CD14-positive monocyte (primary cell): ENCODE measurements at regions not wholly inside any gene's neighbourhood (a gene's known extent, or its start where the extent isn't known, plus 50 kb on each side); places are given as distances from the start of the nearest gene placed in this dataset.

Experiments
- DNase-seq, 3 donors: peaks; one replicate each; pipeline ENCODE4 v3.0.0-alpha.2; 2011 to 2022
- H2AFZ ChIP-seq: 2 replicates; pipeline ENCODE4 v1.6.0; 2012; ENCODE audit warnings: mild to moderate bottlenecking, low read depth, low read length, inconsistent platforms; ENCODE audit not compliant: insufficient read depth, poor library complexity, severe bottlenecking
- H3K27ac ChIP-seq, 2 donors: 1 replicate in 1 of 2; 2 replicates in 1 of 2; pipeline ENCODE4 v1.5.1; 2012 to 2013; ENCODE audit warnings: low read length in 2 of 2, control low read depth in 1 of 2, inconsistent platforms in 1 of 2, low read depth in 1 of 2, mild to moderate bottlenecking in 1 of 2
- H3K27me3 ChIP-seq, 2 donors: one replicate each; pipeline versions ENCODE4 v1.6.0 to v1.6.1; 2011 to 2013; ENCODE audit warnings: low read length in 2 of 2; ENCODE audit not compliant: control insufficient read depth in 2 of 2, insufficient read depth in 2 of 2
- H3K36me3 ChIP-seq, 2 donors: replicated peaks in 1 of 2; 1 replicate in 1 of 2; 2 replicates in 1 of 2; pipeline versions ENCODE4 v1.5.1 to v1.6.1; 2012 to 2013; ENCODE audit warnings: low read length in 2 of 2, control low read depth in 1 of 2, inconsistent platforms in 1 of 2, mild to moderate bottlenecking in 1 of 2; ENCODE audit not compliant: insufficient read depth in 2 of 2, control insufficient read depth in 1 of 2
- H3K4me1 ChIP-seq, 2 donors: 1 replicate in 1 of 2; 2 replicates in 1 of 2; pipeline versions ENCODE4 v1.5.1 to v1.6.1; 2012 to 2013; ENCODE audit warnings: low read length in 2 of 2, control low read depth in 1 of 2, inconsistent platforms in 1 of 2, mild to moderate bottlenecking in 1 of 2, moderate library complexity in 1 of 2; ENCODE audit not compliant: insufficient read depth in 2 of 2, control insufficient read depth in 1 of 2
- H3K4me2 ChIP-seq: replicated peaks from 2 replicates; pipeline ENCODE3; 2012; ENCODE audit warnings: low read length, moderate library complexity, mild to moderate bottlenecking; ENCODE audit not compliant: poor library complexity, severe bottlenecking; ENCODE audit errors: extremely low read depth
- H3K4me3 ChIP-seq, 3 experiments: fragments of 200-600 bp in 1 of 3; sonication (generic) in 1 of 3; replicated peaks in 1 of 3; 1 replicate in 2 of 3; 2 replicates in 1 of 3; pipeline ENCODE4 v1.5.1; 2011 to 2013; ENCODE audit warnings: low read length in 3 of 3, mild to moderate bottlenecking in 3 of 3, control low read depth in 2 of 3, low read depth in 2 of 3, inconsistent platforms in 1 of 3, moderate library complexity in 1 of 3
- H3K79me2 ChIP-seq: 2 replicates; pipeline ENCODE4 v1.6.0; 2012; ENCODE audit warnings: mild to moderate bottlenecking, control low read depth, inconsistent platforms, low read length, moderate library complexity; ENCODE audit not compliant: insufficient read depth
- H3K9ac ChIP-seq: 2 replicates; pipeline ENCODE4 v1.6.0; 2017; ENCODE audit warnings: low read length, mild to moderate bottlenecking; ENCODE audit not compliant: insufficient read depth, poor library complexity, severe bottlenecking
- H3K9me3 ChIP-seq, 2 donors: replicated peaks in 1 of 2; 1 replicate in 1 of 2; 2 replicates in 1 of 2; pipeline versions ENCODE4 v1.5.1 to v1.6.1; 2012 to 2013; ENCODE audit warnings: low read length in 2 of 2, control low read depth in 1 of 2; ENCODE audit not compliant: control insufficient read depth in 1 of 2, insufficient read depth in 1 of 2
- H4K20me1 ChIP-seq: 2 replicates; pipeline ENCODE4 v1.6.0; 2012; ENCODE audit warnings: mild to moderate bottlenecking, low read length, control low read depth, moderate library complexity; ENCODE audit not compliant: insufficient read depth
- H3K27ac Mint-ChIP-seq, 7 donors: one replicate each; pipeline ENCODE4 v1.8.0; 2020; ENCODE audit warnings: mild to moderate bottlenecking in 7 of 7, mixed read lengths in 7 of 7, moderate library complexity in 6 of 7, inconsistent platforms in 2 of 7
- H3K27me3 Mint-ChIP-seq, 3 donors: one replicate each; pipeline ENCODE4 v1.8.0; 2021 to 2022; ENCODE audit warnings: low read depth in 3 of 3, mild to moderate bottlenecking in 3 of 3, mixed read lengths in 3 of 3, moderate library complexity in 3 of 3, inconsistent platforms in 1 of 3
- H3K36me3 Mint-ChIP-seq, 2 donors: one replicate each; pipeline ENCODE4 v1.8.0; 2020; ENCODE audit warnings: mixed read lengths in 2 of 2, inconsistent platforms in 1 of 2, mild to moderate bottlenecking in 1 of 2
- H3K4me1 Mint-ChIP-seq: one replicate; pipeline ENCODE4 v1.8.0; 2020; ENCODE audit warnings: mild to moderate bottlenecking, mixed read lengths
- H3K4me3 Mint-ChIP-seq, 2 donors: one replicate each; pipeline ENCODE4 v1.8.0; 2020; ENCODE audit warnings: mild to moderate bottlenecking in 2 of 2, mixed read lengths in 2 of 2, moderate library complexity in 1 of 2
- H3K9me3 Mint-ChIP-seq, 7 donors: one replicate each; pipeline ENCODE4 v1.8.0; 2020 to 2022; ENCODE audit warnings: mixed read lengths in 7 of 7, mild to moderate bottlenecking in 6 of 7, moderate library complexity in 6 of 7, inconsistent platforms in 2 of 7
- CTCF ChIP-seq: fragments of 200-600 bp; IDR thresholded peaks from one replicate; pipeline ENCODE4 v1.8.0; 2022; ENCODE audit warnings: antibody characterized with exemption, mild to moderate bottlenecking
- WGBS: methylation state at CpG from one replicate; pipeline ENCODE4 v1.1.5; 2013; ENCODE audit warnings: missing lambda C conversion rate; ENCODE audit not compliant: insufficient coverage; 5-methylcytosine and 5-hydroxymethylcytosine counted together
- intact Hi-C, 2 donors: fragments of 100-400 bp; cut with micrococcal nuclease; formaldehyde crosslinking; loops; one replicate each; pipeline versions ENCODE4 v1.15.0 to v1.15.1; 2023

- Histone ChIP-seq H2AFZ (no peak overlapping the region), H3K79me2 (no peaks in the 10 kb centered on the region), H3K9ac (no peak overlapping the region), H3K36me3 (no peaks in the 10 kb centered on the region), H3K27ac (no peak overlapping the region), H4K20me1 (no peaks in the 10 kb centered on the region), H3K4me2 (no peak overlapping the region), H3K27me3 (no peaks in the 10 kb centered on the region), H3K9me3 (no peaks in the 10 kb centered on the region), H3K4me3 (no peak overlapping the region), H3K4me1 (no peaks in the 10 kb centered on the region)
- no peak overlapping the region for H3K4me3 Mint-ChIP-seq
- intact Hi-C loops, result no loop called here
- no peaks in the 10 kb centered on the region for H3K36me3 Mint-ChIP-seq
- no peak for DNase-seq
- no peak for TF ChIP-seq CTCF
- peaks cover 0 to 7% (median 0%) of the 10 kb centered on the region in 3 donors for H3K27me3 Mint-ChIP-seq
- WGBS, result no CpG with 5 or more reads among the region's 3 CpGs
- peaks cover 0 to 5% (median 1%) of the 10 kb centered on the region in 7 donors for H3K9me3 Mint-ChIP-seq
- no peaks in the 10 kb centered on the region for H3K4me1 Mint-ChIP-seq
- no peak overlapping the region for H3K27ac Mint-ChIP-seq
Measured at GRCh38 chr5:175092691-175093090, 351.3 kb downstream of the DRD1 start.

GRCh38 chr5:175088963-175089362, 355.0 kb downstream of the DRD1 start:
- Mint-ChIP-seq H3K36me3 (no peaks in the 10 kb centered on the region), H3K9me3 (peaks cover 0 to 3% (median 0%) of the 10 kb centered on the region in 7 donors), H3K27ac (no peak overlapping the region), H3K4me1 (no peaks in the 10 kb centered on the region), H3K27me3 (peaks cover 0 to 5% (median 0%) of the 10 kb centered on the region in 3 donors), H3K4me3 (no peak overlapping the region)
- no peaks in the 10 kb centered on the region for H4K20me1 ChIP-seq
- intact Hi-C loops, result no loop called here
- H3K4me2 ChIP-seq, result no peak overlapping the region
- H3K36me3 ChIP-seq, result no peaks in the 10 kb centered on the region
- H3K79me2 ChIP-seq, result no peaks in the 10 kb centered on the region
- no peaks in the 10 kb centered on the region for H3K9me3 ChIP-seq
- TF ChIP-seq CTCF, result no peak
- no peak overlapping the region for H3K27ac ChIP-seq
- no peak overlapping the region for H3K4me3 ChIP-seq
- 88% methylated on average over 3 of the region's 6 CpGs for WGBS
- H3K4me1 ChIP-seq, result no peaks in the 10 kb centered on the region
- no peak overlapping the region for H3K9ac ChIP-seq
- no peaks in the 10 kb centered on the region for H3K27me3 ChIP-seq
- DNase-seq, result no peak
- no peak overlapping the region for H2AFZ ChIP-seq
